ENCODE measurements at regions not wholly inside any gene's neighbourhood (a gene's known extent, or its start where the extent isn't known, plus 50 kb on each side); places are given as distances from the start of the nearest gene placed in this dataset.

- TF ChIP-seq CTCF (conservative IDR thresholded peaks at IDR 0.05 in 1 of 2, IDR thresholded peaks at IDR 0.05 in 1 of 2; ENCODE audit: low read depth in 1 of 2, low read length in 2 of 2) (no peak), EZH2 (IDR thresholded peaks at IDR 0.05; ENCODE audit: low read length, missing control alignments) (no peak)
Observed at GRCh38 chr6:119838043-119838442, 488.5 kb upstream of the MAN1A1 start.
